Keratinocyte (primary cell): ENCODE measurements at regions not wholly inside any gene's neighbourhood (a gene's known extent, or its start where the extent isn't known, plus 50 kb on each side); places are given as distances from the start of the nearest gene placed in this dataset.

Source experiments
- DNase-seq: peaks from one replicate; pipeline ENCODE4 v3.0.0-alpha.2; 2011; ENCODE audit warnings: low read depth, missing footprints, low spot score
- FAIRE-seq: peaks from 2 replicates; lab custom pipeline; 2011; peaks lifted over from hg19 to GRCh38; lab: Jason Lieb, UNC
- H2AFZ ChIP-seq: 2 replicates; pipeline ENCODE4 v1.6.0; 2012; ENCODE audit warnings: low read length, control low read depth, inconsistent platforms; ENCODE audit not compliant: control insufficient read depth
- H3K27ac ChIP-seq: 2 replicates; pipeline ENCODE4 v1.5.1; 2011; ENCODE audit warnings: low read length; ENCODE audit not compliant: control insufficient read depth, insufficient read depth
- H3K27me3 ChIP-seq: 3 replicates; pipeline ENCODE4 v1.6.0; 2011; ENCODE audit warnings: low read length; ENCODE audit not compliant: control insufficient read depth, insufficient read depth; ENCODE audit errors: extremely low read depth
- H3K36me3 ChIP-seq, 2 experiments: 2 replicates in 1 of 2; 3 replicates in 1 of 2; pipeline ENCODE4 v1.5.1; 2011; ENCODE audit warnings: low read length in 2 of 2, mild to moderate bottlenecking in 1 of 2; ENCODE audit not compliant: control insufficient read depth in 2 of 2, insufficient read depth in 2 of 2; ENCODE audit errors: extremely low read depth in 1 of 2
- H3K4me1 ChIP-seq: 3 replicates; pipeline ENCODE4 v1.5.1; 2011; ENCODE audit warnings: low read length; ENCODE audit not compliant: control insufficient read depth, insufficient read depth; ENCODE audit errors: extremely low read depth
- H3K4me2 ChIP-seq: 3 replicates; pipeline ENCODE4 v1.6.0; 2011; ENCODE audit warnings: low read depth, low read length; ENCODE audit not compliant: control insufficient read depth, insufficient read depth; ENCODE audit errors: extremely low read depth
- H3K4me3 ChIP-seq, 3 experiments: fragments of 200-600 bp in 1 of 3; sonication (generic) in 1 of 3; 2 replicates in 2 of 3; 3 replicates in 1 of 3; pipeline ENCODE4 v1.5.1; 2011 to 2016; ENCODE audit warnings: low read length in 3 of 3, mild to moderate bottlenecking in 3 of 3, control low read depth in 2 of 3, inconsistent platforms in 1 of 3, low read depth in 1 of 3, mixed read lengths in 1 of 3, mixed run types in 1 of 3, moderate library complexity in 1 of 3; ENCODE audit not compliant: control insufficient read depth in 2 of 3, insufficient read depth in 2 of 3; ENCODE audit errors: extremely low read depth in 1 of 3
- H3K79me2 ChIP-seq: 2 replicates; pipeline ENCODE4 v1.6.0; 2012; ENCODE audit warnings: low read length; ENCODE audit not compliant: control insufficient read depth, insufficient read depth
- H3K9ac ChIP-seq: 3 replicates; pipeline ENCODE4 v1.6.0; 2011; ENCODE audit warnings: low read length; ENCODE audit not compliant: control insufficient read depth, insufficient read depth; ENCODE audit errors: extremely low read depth
- H3K9me1 ChIP-seq: 3 replicates; pipeline ENCODE4 v1.6.0; 2011; ENCODE audit warnings: low read length; ENCODE audit not compliant: control insufficient read depth, insufficient read depth; ENCODE audit errors: extremely low read depth
- H3K9me3 ChIP-seq: 2 replicates; pipeline ENCODE4 v1.5.1; 2012; ENCODE audit warnings: low read depth, low read length; ENCODE audit not compliant: control insufficient read depth
- H4K20me1 ChIP-seq: 3 replicates; pipeline ENCODE4 v1.6.0; 2011; ENCODE audit warnings: low read length; ENCODE audit not compliant: control insufficient read depth, insufficient read depth; ENCODE audit errors: extremely low read depth
- EZH2 ChIP-seq: IDR thresholded peaks from one replicate; pipeline ENCODE4 v1.6.1; 2012; ENCODE audit warnings: inconsistent platforms, mild to moderate bottlenecking, low read length, moderate library complexity
- dilution Hi-C: fragments of 300-500 bp; cut with MboI; formaldehyde crosslinking; loops from one replicate; pipeline ENCODE4 v1.7.0; 2020; ENCODE audit warnings: low sequenced_read_pairs; ENCODE audit not compliant: extremely low pct_ligation_motif_present
- TF ChIP-seq, protein P1 (sequence below), 3 experiments: IDR thresholded peaks in 1 of 3; conservative IDR thresholded peaks in 1 of 3; optimal IDR thresholded peaks in 1 of 3; 2 replicates in 2 of 3; 3 replicates in 1 of 3; pipeline versions ENCODE3 to v1.5.1; 2011; ENCODE audit warnings: low read length in 3 of 3, mild to moderate bottlenecking in 3 of 3, moderate library complexity in 2 of 3, control low read depth in 1 of 3, inconsistent platforms in 1 of 3; ENCODE audit not compliant: insufficient read depth in 2 of 3; ENCODE audit errors: extremely low read depth in 1 of 3

DNA sequence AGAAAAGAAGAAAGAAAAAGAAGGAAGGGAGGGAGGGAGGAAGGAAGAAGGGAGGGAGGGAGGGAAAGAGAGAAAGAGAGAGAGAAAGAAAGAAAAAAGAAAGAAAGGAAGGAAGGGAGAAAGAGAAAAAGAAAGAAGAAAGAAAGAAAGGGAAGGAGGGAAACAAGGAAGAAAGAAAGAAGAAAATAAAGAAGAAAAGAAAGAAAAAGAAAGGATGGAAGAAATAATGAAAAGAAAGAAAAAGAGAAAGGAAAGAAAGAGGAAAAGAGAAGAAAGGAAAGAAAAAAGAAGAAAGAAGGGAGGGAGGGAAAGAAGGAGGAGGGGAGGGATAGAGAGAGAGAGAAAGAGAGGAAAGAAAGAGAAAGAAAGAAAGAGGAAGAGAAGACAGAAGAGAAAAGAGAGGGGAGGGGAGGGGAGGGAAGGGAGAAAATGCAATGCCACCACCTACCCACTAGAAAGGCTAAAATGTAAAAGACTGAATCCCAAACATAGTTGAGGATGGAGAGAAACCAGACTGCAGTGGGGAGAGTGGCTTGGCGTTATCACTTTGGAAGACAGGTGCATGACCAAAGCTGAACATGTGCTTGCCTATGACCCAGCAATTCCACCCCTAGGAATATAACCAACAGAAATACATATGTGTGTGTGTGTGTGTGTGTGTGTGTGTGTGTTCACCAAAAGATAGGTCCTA lies 66.9 kb upstream of the KLF13 start:
- Histone ChIP-seq H3K9me3 (no peaks in the 10 kb centered on the region), H3K4me1 (peaks cover 11% of the 10 kb centered on the region), H3K36me3 (no peaks in the 10 kb centered on the region), H3K9ac (no peak overlapping the region), H3K27me3 (no peaks in the 10 kb centered on the region), H3K4me2 (no peak overlapping the region), H3K27ac (no peak overlapping the region), H2AFZ (no peak overlapping the region), H3K9me1 (no peaks in the 10 kb centered on the region), H4K20me1 (no peaks in the 10 kb centered on the region), H3K4me3 (no peak overlapping the region), H3K79me2 (no peaks in the 10 kb centered on the region)
- dilution Hi-C loops: no loop called here
- FAIRE-seq (no peak), DNase-seq (no peak)
- TF ChIP-seq, protein P1, sequence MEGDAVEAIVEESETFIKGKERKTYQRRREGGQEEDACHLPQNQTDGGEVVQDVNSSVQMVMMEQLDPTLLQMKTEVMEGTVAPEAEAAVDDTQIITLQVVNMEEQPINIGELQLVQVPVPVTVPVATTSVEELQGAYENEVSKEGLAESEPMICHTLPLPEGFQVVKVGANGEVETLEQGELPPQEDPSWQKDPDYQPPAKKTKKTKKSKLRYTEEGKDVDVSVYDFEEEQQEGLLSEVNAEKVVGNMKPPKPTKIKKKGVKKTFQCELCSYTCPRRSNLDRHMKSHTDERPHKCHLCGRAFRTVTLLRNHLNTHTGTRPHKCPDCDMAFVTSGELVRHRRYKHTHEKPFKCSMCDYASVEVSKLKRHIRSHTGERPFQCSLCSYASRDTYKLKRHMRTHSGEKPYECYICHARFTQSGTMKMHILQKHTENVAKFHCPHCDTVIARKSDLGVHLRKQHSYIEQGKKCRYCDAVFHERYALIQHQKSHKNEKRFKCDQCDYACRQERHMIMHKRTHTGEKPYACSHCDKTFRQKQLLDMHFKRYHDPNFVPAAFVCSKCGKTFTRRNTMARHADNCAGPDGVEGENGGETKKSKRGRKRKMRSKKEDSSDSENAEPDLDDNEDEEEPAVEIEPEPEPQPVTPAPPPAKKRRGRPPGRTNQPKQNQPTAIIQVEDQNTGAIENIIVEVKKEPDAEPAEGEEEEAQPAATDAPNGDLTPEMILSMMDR (optimal IDR thresholded peaks at IDR 0.05 in 1 of 3, IDR thresholded peaks at IDR 0.05 in 1 of 3, conservative IDR thresholded peaks at IDR 0.05 in 1 of 3; ENCODE audit: extremely low read depth in 1 of 3, insufficient read depth in 2 of 3, low read length in 3 of 3): no peak
- no peak for TF ChIP-seq EZH2

DNA sequence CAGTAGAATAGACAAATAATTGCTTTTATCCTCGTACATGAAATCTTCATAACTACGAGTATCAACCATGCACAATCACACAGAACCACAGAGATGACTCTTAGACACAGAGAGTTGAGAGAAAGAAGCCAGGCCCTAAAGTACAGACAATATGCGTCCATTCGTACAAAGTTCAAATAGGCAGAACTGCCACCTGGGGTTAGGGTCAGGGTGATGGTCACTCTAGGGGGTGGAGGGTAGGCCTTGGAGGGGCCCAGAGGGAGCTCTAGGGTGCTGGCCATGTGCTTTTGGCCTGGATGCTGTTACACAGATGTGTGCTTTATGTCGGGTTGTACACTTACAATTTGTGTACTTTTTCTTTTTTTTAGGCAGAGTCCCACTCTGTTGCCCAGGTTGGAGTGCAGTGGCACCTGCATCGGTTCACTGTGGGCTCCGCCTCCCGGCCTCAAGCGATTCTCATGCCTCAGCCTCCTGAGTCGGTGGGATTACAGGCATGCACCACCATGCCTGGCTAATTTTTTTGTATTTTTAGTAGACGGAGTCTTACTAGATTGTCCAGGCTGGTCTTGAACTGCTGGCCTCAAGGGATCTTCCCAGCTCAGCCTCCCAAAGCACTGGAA lies 65.9 kb upstream of the KLF13 start:
- H3K9me3 ChIP-seq: no peaks in the 10 kb centered on the region
- H3K36me3 ChIP-seq: no peaks in the 10 kb centered on the region
- H3K9me1 ChIP-seq: no peaks in the 10 kb centered on the region
- DNase-seq (no peak), FAIRE-seq (no peak)
- no peaks in the 10 kb centered on the region for H3K27me3 ChIP-seq
- H4K20me1 ChIP-seq: no peaks in the 10 kb centered on the region
- H2AFZ ChIP-seq: no peak overlapping the region
- no peak overlapping the region for H3K27ac ChIP-seq
- no peak overlapping the region for H3K4me2 ChIP-seq
- no peaks in the 10 kb centered on the region for H3K79me2 ChIP-seq
- H3K4me3 ChIP-seq: no peak overlapping the region
- TF ChIP-seq EZH2: no peak
- TF ChIP-seq, protein P1 (optimal IDR thresholded peaks at IDR 0.05 in 1 of 3, IDR thresholded peaks at IDR 0.05 in 1 of 3, conservative IDR thresholded peaks at IDR 0.05 in 1 of 3; ENCODE audit: extremely low read depth in 1 of 3, insufficient read depth in 2 of 3, low read length in 3 of 3): no peak
- H3K4me1 ChIP-seq: peaks cover 11% of the 10 kb centered on the region
- dilution Hi-C loops: no loop called here
- no peak overlapping the region for H3K9ac ChIP-seq
